HG03439 (cell line): ENCODE measurements at regions not wholly inside any gene's neighbourhood (a gene's known extent, or its start where the extent isn't known, plus 50 kb on each side); places are given as distances from the start of the nearest gene placed in this dataset.
"Not testable (repeated sequence)": the region's sequence is repeated elsewhere in the genome, so short reads cannot be mapped to it uniquely, and the experiment has no call there.

Experiments used
- ATAC-seq: cut with Tn5 transposase; IDR thresholded peaks from one replicate; pipeline ENCODE4 v1.9.1; 2021; ENCODE audit warnings: mild to moderate bottlenecking, moderate library complexity; ENCODE audit not compliant: unreplicated experiment

GRCh38 chr4:54861201-54861600 lies 203.4 kb downstream of the KIT start:
- no peak for ATAC-seq

GRCh38 chr4:54855191-54855854 lies 197.6 kb downstream of the KIT start:
- no peak for ATAC-seq

- no peak for ATAC-seq
These were observed 194.8 kb downstream of the KIT start for GRCh38 chr4:54852602-54853001.

GRCh38 chr4:54852054-54852453 lies 194.3 kb downstream of the KIT start:
- ATAC-seq: no peak

- no peak for ATAC-seq
These were observed 187.2 kb downstream of the KIT start for GRCh38 chr4:54844911-54845310.

- ATAC-seq: peak; percentile 53
These were observed 186.2 kb downstream of the KIT start for GRCh38 chr4:54843946-54844345.

- no peak for ATAC-seq
These were observed 185.3 kb downstream of the KIT start for GRCh38 chr4:54843106-54843505.

GRCh38 chr4:54842656-54843055 lies 184.9 kb downstream of the KIT start:
- ATAC-seq: no peak

GRCh38 chr4:54842226-54842625 lies 184.5 kb downstream of the KIT start:
- no peak for ATAC-seq

- no peak for ATAC-seq
These were observed 183.4 kb downstream of the KIT start for GRCh38 chr4:54840992-54841768.

GRCh38 chr4:54840430-54840829 lies 182.7 kb downstream of the KIT start:
- no peak for ATAC-seq

- no peak for ATAC-seq
These were observed 180.5 kb downstream of the KIT start for GRCh38 chr4:54838301-54838700.

- no peak for ATAC-seq
These were observed 179.9 kb downstream of the KIT start for GRCh38 chr4:54837576-54838140.

GRCh38 chr4:54828361-54828760 lies 170.6 kb downstream of the KIT start:
- ATAC-seq: not testable (repeated sequence)

- ATAC-seq: no peak
These were observed 165.9 kb downstream of the KIT start for GRCh38 chr4:54823616-54824015.

GRCh38 chr4:54819034-54819433 lies 161.3 kb downstream of the KIT start:
- no peak for ATAC-seq

GRCh38 chr4:54818481-54818880 lies 160.7 kb downstream of the KIT start:
- no peak for ATAC-seq

- ATAC-seq: no peak
These were observed 155.9 kb downstream of the KIT start for GRCh38 chr4:54813674-54814073.

- ATAC-seq: no peak
These were observed 148.6 kb downstream of the KIT start for GRCh38 chr4:54806351-54806750.

GRCh38 chr4:54802336-54802735 lies 144.6 kb downstream of the KIT start:
- ATAC-seq: no peak

GRCh38 chr4:54800831-54801530 lies 143.2 kb downstream of the KIT start:
- no peak for ATAC-seq

- ATAC-seq: no peak
These were observed 136.8 kb downstream of the KIT start for GRCh38 chr4:54794579-54794978.
